Trophoblast cell (in vitro differentiated cells and primary cell): ENCODE measurements at regions not wholly inside any gene's neighbourhood (a gene's known extent, or its start where the extent isn't known, plus 50 kb on each side); places are given as distances from the start of the nearest gene placed in this dataset.

Experiments
- DNase-seq, 2 donors: peaks; one replicate each; pipeline ENCODE4 v3.0.0-alpha.2; 2016
- H2AFZ ChIP-seq: 2 replicates; pipeline ENCODE4 v1.6.1; 2013; ENCODE audit warnings: low read length, moderate library complexity, mild to moderate bottlenecking; ENCODE audit not compliant: insufficient read depth, poor library complexity
- H2AK5ac ChIP-seq: 2 replicates; pipeline ENCODE4 v1.6.1; 2013; ENCODE audit warnings: mild to moderate bottlenecking, low read length
- H2BK120ac ChIP-seq: 2 replicates; pipeline ENCODE4 v1.6.1; 2013; ENCODE audit warnings: low read length, mild to moderate bottlenecking, moderate library complexity; ENCODE audit not compliant: insufficient read depth, poor library complexity
- H2BK12ac ChIP-seq: 2 replicates; pipeline ENCODE4 v1.6.1; 2013; ENCODE audit warnings: mild to moderate bottlenecking, low read length, moderate library complexity
- H2BK5ac ChIP-seq: 2 replicates; pipeline ENCODE4 v1.6.1; 2013; ENCODE audit warnings: low read length, low read depth, moderate library complexity, mild to moderate bottlenecking; ENCODE audit not compliant: poor library complexity
- H3K14ac ChIP-seq: 2 replicates; pipeline ENCODE4 v1.6.1; 2013; ENCODE audit warnings: mild to moderate bottlenecking, low read length
- H3K18ac ChIP-seq: 2 replicates; pipeline ENCODE4 v1.6.1; 2013; ENCODE audit warnings: mild to moderate bottlenecking, low read length
- H3K23ac ChIP-seq: 2 replicates; pipeline ENCODE4 v1.6.1; 2013; ENCODE audit warnings: low read length
- H3K27ac ChIP-seq: 2 replicates; pipeline ENCODE4 v1.5.1; 2013; ENCODE audit warnings: low read depth, mild to moderate bottlenecking, inconsistent platforms, low read length, moderate library complexity
- H3K27me3 ChIP-seq: 2 replicates; pipeline ENCODE4 v1.6.1; 2013; ENCODE audit warnings: inconsistent platforms, mild to moderate bottlenecking, low read length, moderate library complexity; ENCODE audit not compliant: insufficient read depth
- H3K36me3 ChIP-seq, 2 experiments: 1 replicate in 1 of 2; 2 replicates in 1 of 2; pipeline ENCODE4 v1.6.1; 2013; ENCODE audit warnings: low read length in 2 of 2, mild to moderate bottlenecking in 2 of 2, moderate library complexity in 1 of 2; ENCODE audit not compliant: insufficient read depth in 2 of 2, control insufficient read depth in 1 of 2
- H3K4ac ChIP-seq: 2 replicates; pipeline ENCODE4 v1.6.1; 2013; ENCODE audit warnings: low read depth, mild to moderate bottlenecking, low read length, moderate library complexity
- H3K4me1 ChIP-seq, 2 experiments: 1 replicate in 1 of 2; 2 replicates in 1 of 2; pipeline ENCODE4 v1.6.1; 2013; ENCODE audit warnings: low read length in 2 of 2, mild to moderate bottlenecking in 2 of 2, moderate library complexity in 1 of 2; ENCODE audit not compliant: insufficient read depth in 2 of 2, control insufficient read depth in 1 of 2
- H3K4me2 ChIP-seq: 2 replicates; pipeline ENCODE4 v1.6.1; 2013; ENCODE audit warnings: inconsistent platforms, mild to moderate bottlenecking, low read length, moderate library complexity
- H3K4me3 ChIP-seq: 2 replicates; pipeline ENCODE4 v1.5.1; 2013; ENCODE audit warnings: mild to moderate bottlenecking, low read depth, low read length, inconsistent platforms
- H3K79me1 ChIP-seq: one replicate; pipeline ENCODE4 v1.6.1; 2013; ENCODE audit warnings: low read length
- H3K79me2 ChIP-seq: 2 replicates; pipeline ENCODE4 v1.6.1; 2013; ENCODE audit warnings: low read length, mild to moderate bottlenecking; ENCODE audit not compliant: control insufficient read depth, insufficient read depth, poor library complexity
- H3K9ac ChIP-seq: 2 replicates; pipeline ENCODE4 v1.6.1; 2013; ENCODE audit warnings: mild to moderate bottlenecking, low read length
- H3K9me3 ChIP-seq: 2 replicates; pipeline ENCODE4 v1.6.1; 2013; ENCODE audit warnings: low read depth, mild to moderate bottlenecking, control low read depth, inconsistent platforms, low read length; ENCODE audit not compliant: insufficient read depth
- H4K12ac ChIP-seq: 2 replicates; pipeline ENCODE4 v1.6.1; 2013; ENCODE audit warnings: low read depth, mild to moderate bottlenecking, low read length, moderate library complexity
- H4K8ac ChIP-seq: 2 replicates; pipeline ENCODE4 v1.6.1; 2013; ENCODE audit warnings: low read depth, mild to moderate bottlenecking, low read length, moderate library complexity
- H4K91ac ChIP-seq: one replicate; pipeline ENCODE4 v1.6.1; 2013; ENCODE audit warnings: low read depth, mild to moderate bottlenecking, low read length, moderate library complexity
- WGBS: extraction: QIAGEN DNeasy Blood & Tissue Kit; methylation state at CpG from one replicate; pipeline ENCODE4 v1.1.7; 2013; ENCODE audit warnings: missing lambda C conversion rate; ENCODE audit not compliant: insufficient read length, insufficient coverage; ENCODE audit errors: extremely low coverage; 5-methylcytosine and 5-hydroxymethylcytosine counted together

DNA sequence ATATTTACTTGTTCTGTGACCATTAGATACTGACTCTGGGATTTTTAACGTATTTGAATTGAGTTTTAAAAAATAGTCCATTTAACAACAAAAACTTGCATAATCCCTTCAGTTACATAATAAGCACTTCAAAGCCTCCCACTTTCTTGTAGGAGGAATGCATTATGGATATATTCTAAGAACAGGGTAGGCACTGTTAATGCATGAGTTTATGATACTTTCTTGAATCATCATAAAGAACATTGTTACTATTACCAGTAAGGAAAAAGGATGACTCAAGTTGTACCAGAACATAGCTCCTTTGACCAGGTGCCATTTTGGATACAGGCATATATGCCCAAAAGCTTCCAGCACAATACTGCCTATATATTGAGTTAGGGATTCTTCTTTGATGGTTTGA, 671.4 kb downstream of the GALC start:
- Histone ChIP-seq H3K23ac (no peak overlapping the region), H4K12ac (no peak overlapping the region), H3K27ac (no peak overlapping the region), H2AFZ (no peak overlapping the region), H3K9me3 (no peaks in the 10 kb centered on the region), H4K91ac (no peak overlapping the region), H3K9ac (no peak overlapping the region), H3K18ac (no peak overlapping the region), H3K79me1 (no peaks in the 10 kb centered on the region), H3K4ac (no peak overlapping the region), H3K4me2 (no peak overlapping the region), H2BK120ac (no peak overlapping the region), H3K36me3 (no peaks in the 10 kb centered on the region), H3K14ac (no peak overlapping the region), H3K79me2 (no peaks in the 10 kb centered on the region), H2BK5ac (no peak overlapping the region), H3K27me3 (no peaks in the 10 kb centered on the region), H2BK12ac (no peak overlapping the region), H3K4me1 (no peaks in the 10 kb centered on the region), H4K8ac (no peak overlapping the region), H2AK5ac (no peak overlapping the region), H3K4me3 (no peak overlapping the region)
- no CpG with 5 or more reads among the region's 1 CpG for WGBS
- no peak for DNase-seq

- H2BK12ac ChIP-seq, result no peak overlapping the region
- H3K79me2 ChIP-seq, result no peaks in the 10 kb centered on the region
- H3K14ac ChIP-seq, result no peak overlapping the region
- no CpG with 5 or more reads among the region's 3 CpGs for WGBS
- H3K9ac ChIP-seq, result no peak overlapping the region
- H2BK120ac ChIP-seq, result no peak overlapping the region
- H3K9me3 ChIP-seq, result no peaks in the 10 kb centered on the region
- H3K18ac ChIP-seq, result no peak overlapping the region
- no peaks in the 10 kb centered on the region for H3K4me1 ChIP-seq
- no peaks in the 10 kb centered on the region for H3K79me1 ChIP-seq
- no peak overlapping the region for H3K23ac ChIP-seq
- no peak overlapping the region for H4K12ac ChIP-seq
- H2AK5ac ChIP-seq, result no peak overlapping the region
- no peak overlapping the region for H3K4ac ChIP-seq
- H2AFZ ChIP-seq, result no peak overlapping the region
- no peak overlapping the region for H3K27ac ChIP-seq
- H2BK5ac ChIP-seq, result no peak overlapping the region
- no peak overlapping the region for H4K8ac ChIP-seq
- H3K4me2 ChIP-seq, result no peak overlapping the region
- no peak for DNase-seq
- no peak overlapping the region for H4K91ac ChIP-seq
- H3K36me3 ChIP-seq, result no peaks in the 10 kb centered on the region
- H3K27me3 ChIP-seq, result no peaks in the 10 kb centered on the region
- H3K4me3 ChIP-seq, result no peak overlapping the region
Observed at GRCh38 chr14:87312894-87313205, 680.1 kb downstream of the GALC start.

DNA sequence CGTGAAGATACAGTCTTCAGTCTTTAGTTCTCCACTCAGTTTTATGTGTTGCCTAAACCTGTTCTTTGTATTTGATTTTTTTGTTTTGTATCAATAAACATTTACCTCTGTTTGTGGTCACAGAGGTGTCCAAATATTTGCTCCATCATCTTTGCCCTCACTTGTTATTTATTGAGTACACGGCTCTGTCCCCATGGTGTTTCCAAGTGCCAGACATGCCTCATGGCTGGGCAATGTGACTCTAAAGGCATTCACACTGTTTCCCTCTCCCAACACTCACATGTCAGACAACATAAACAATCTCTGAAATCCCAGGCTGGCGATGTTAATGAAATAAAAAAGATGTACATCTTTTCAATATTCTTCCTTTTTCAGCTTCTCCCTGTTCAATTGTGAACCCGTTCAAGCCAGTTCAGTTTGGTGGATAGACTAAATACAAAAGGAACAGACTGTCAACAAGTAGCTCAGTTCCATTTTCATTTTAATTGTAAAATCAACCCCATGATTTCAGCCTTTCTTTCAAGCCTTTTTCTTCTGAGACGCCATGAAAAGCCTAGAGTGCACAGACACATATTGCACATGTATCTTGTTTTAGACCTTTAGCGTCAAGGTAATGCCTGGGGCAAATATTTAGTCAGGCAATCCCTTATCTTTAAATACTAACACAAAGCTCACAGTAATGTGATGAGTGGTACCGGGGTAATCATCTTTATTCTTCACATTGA, 680.7 kb downstream of the GALC start:
- H3K27ac ChIP-seq, result no peak overlapping the region
- H3K14ac ChIP-seq, result no peak overlapping the region
- H3K4me1 ChIP-seq, result no peaks in the 10 kb centered on the region
- H3K18ac ChIP-seq, result no peak overlapping the region
- H3K9me3 ChIP-seq, result no peaks in the 10 kb centered on the region
- H3K79me1 ChIP-seq, result no peaks in the 10 kb centered on the region
- H3K9ac ChIP-seq, result no peak overlapping the region
- peak in 1 of 2 donors; percentile 75 for DNase-seq
- H2AK5ac ChIP-seq, result no peak overlapping the region
- H3K27me3 ChIP-seq, result no peaks in the 10 kb centered on the region
- no peak overlapping the region for H2AFZ ChIP-seq
- H4K8ac ChIP-seq, result no peak overlapping the region
- H4K12ac ChIP-seq, result no peak overlapping the region
- no peak overlapping the region for H4K91ac ChIP-seq
- no peak overlapping the region for H2BK12ac ChIP-seq
- no peak overlapping the region for H3K4me3 ChIP-seq
- H2BK120ac ChIP-seq, result no peak overlapping the region
- no peak overlapping the region for H3K4me2 ChIP-seq
- H3K79me2 ChIP-seq, result no peaks in the 10 kb centered on the region
- WGBS, result no CpG with 5 or more reads among the region's 7 CpGs
- no peak overlapping the region for H3K4ac ChIP-seq
- H2BK5ac ChIP-seq, result no peak overlapping the region
- H3K23ac ChIP-seq, result no peak overlapping the region
- H3K36me3 ChIP-seq, result no peaks in the 10 kb centered on the region

DNA sequence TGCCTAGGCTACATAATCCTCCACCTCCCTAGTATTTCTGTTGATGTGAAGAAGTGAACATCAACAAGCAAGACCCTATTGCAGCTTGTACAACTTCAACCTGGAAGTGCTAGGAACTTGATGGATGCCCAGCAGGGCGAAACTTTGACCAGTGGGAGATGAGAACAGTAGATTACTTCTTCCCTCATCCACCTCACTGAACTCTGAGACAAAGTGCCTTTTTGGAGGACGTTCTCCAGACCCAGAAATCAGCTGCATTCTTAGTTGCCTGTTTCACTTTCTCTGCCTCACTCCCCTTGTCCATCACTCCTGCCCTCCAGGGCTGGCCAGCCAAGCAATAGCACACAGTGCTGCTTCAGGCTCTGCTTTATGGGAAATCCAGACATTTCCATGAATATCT, 683.4 kb downstream of the GALC start:
- H3K79me2 ChIP-seq, result no peaks in the 10 kb centered on the region
- no peak overlapping the region for H3K27ac ChIP-seq
- no peaks in the 10 kb centered on the region for H3K36me3 ChIP-seq
- DNase-seq, result no peak
- H3K14ac ChIP-seq, result no peak overlapping the region
- no peak overlapping the region for H3K4me2 ChIP-seq
- no peak overlapping the region for H2AK5ac ChIP-seq
- no peaks in the 10 kb centered on the region for H3K4me1 ChIP-seq
- H3K9ac ChIP-seq, result no peak overlapping the region
- WGBS, result no CpG with 5 or more reads among the region's 2 CpGs
- H3K4ac ChIP-seq, result no peak overlapping the region
- no peak overlapping the region for H2BK120ac ChIP-seq
- no peak overlapping the region for H3K18ac ChIP-seq
- H3K79me1 ChIP-seq, result no peaks in the 10 kb centered on the region
- H2BK5ac ChIP-seq, result no peak overlapping the region
- no peaks in the 10 kb centered on the region for H3K9me3 ChIP-seq
- H4K91ac ChIP-seq, result no peak overlapping the region
- H4K12ac ChIP-seq, result no peak overlapping the region
- no peak overlapping the region for H2BK12ac ChIP-seq
- H4K8ac ChIP-seq, result no peak overlapping the region
- no peak overlapping the region for H2AFZ ChIP-seq
- H3K23ac ChIP-seq, result no peak overlapping the region
- no peak overlapping the region for H3K4me3 ChIP-seq
- H3K27me3 ChIP-seq, result no peaks in the 10 kb centered on the region
